ENCODE measurements at regions not wholly inside any gene's neighbourhood (a gene's known extent, or its start where the extent isn't known, plus 50 kb on each side); places are given as distances from the start of the nearest gene placed in this dataset.

DNA sequence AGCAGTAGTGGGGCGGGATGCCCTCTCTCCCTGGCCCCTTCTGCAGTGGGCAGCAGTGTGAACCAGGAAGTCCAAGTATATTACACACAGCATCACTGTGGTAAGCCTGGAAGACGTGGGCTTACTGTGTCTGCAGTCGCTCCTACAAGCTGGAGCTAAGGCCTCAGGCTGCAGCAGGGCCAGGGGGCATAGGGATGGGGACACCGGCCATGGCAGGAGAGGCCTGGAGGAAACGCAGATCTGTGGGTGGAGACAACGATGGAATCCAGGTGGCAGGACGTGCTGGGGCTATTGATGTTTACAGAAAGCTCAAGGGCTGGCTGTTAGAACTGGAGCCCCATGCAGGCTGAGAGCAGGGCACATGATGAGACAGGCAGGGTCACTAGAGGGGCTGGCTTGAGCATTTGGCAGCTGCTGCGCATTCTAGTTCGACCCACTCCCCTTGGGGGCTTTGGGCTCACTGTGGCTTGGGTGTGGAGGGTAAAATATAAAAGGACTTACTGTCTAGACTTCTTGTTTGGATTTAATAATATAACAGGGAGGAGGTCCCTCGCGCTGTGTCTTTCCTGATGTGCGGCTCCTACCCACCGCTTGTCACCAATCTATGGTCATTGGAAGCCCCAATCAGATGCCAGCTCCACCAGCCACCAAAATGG is 539.5 kb downstream of the TBC1D22A start:
- H3K27me3 ChIP-seq (ENCODE audit: insufficient read depth, low read length, poor library complexity, severe bottlenecking) = no peaks in the 10 kb centered on the region
- POLR2A ChIA-PET = no interaction called here
- peaks cover 0 to 4% (median 0%) of the 10 kb centered on the region in 5 donors for H3K9me3 Mint-ChIP-seq
- H3K4me3 ChIP-seq (ENCODE audit: low read length) = no peak overlapping the region
- no peaks in the 10 kb centered on the region for H3K36me3 Mint-ChIP-seq
- H3K4me1 Mint-ChIP-seq = no peaks in the 10 kb centered on the region
- CTCF ChIA-PET = no interaction called here
- peaks cover 0 to 3% of the 10 kb centered on the region in 2 donors for H3K27me3 Mint-ChIP-seq
- no peak overlapping the region for H3K4me3 Mint-ChIP-seq
- no peak overlapping the region for H3K27ac ChIP-seq (ENCODE audit: low read depth, low read length)
- H3K4me1 ChIP-seq (ENCODE audit: insufficient read depth, low read length) = no peaks in the 10 kb centered on the region
- H3K36me3 ChIP-seq (ENCODE audit: insufficient read depth, low read length) = no peaks in the 10 kb centered on the region
- no peaks in the 10 kb centered on the region for H3K9me3 ChIP-seq (ENCODE audit: low read length)
- DNase-seq = no peak
- H3K27ac Mint-ChIP-seq = no peak overlapping the region

DNA sequence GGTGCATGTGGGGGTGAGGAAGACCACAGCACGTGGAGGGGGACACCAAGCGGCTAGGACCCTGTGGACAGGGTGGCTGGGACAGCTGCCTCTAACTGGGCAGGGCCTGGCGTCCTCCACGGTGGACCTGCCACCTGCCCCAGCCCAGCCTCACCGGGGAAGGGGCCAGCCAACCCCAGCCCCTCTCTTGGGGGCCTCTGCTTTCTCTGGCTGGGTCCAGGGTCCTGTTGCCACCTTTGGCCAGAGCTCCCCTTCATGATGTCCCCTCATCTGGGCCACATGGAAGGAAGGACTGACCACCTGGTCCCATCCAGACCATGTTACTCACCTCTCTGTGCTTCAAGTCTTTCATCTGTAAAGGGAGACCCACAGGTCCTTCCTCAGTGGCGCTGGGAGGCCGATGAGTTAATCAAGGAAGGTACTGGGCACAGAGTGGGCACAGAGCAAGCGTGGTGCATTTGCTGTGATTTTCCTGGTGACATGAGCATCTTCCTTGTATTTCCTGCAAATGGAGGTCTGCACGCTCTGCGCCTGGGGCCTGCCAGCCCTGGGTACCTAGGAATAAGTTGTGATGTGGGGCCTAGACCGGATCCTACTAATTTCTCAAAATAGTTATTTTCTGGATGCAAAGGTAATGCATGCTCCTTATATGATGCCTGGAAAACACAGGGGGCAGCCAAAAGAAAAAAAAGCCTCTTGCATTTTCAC is 538.4 kb downstream of the TBC1D22A start:
- H3K4me1 ChIP-seq (ENCODE audit: insufficient read depth, low read length) = no peaks in the 10 kb centered on the region
- H3K4me3 ChIP-seq (ENCODE audit: low read length) = no peak overlapping the region
- no peaks in the 10 kb centered on the region for H3K9me3 ChIP-seq (ENCODE audit: low read length)
- Mint-ChIP-seq H3K27ac (no peak overlapping the region), H3K27me3 (peaks cover 0 to 3% of the 10 kb centered on the region in 2 donors), H3K9me3 (peaks cover 0 to 10% (median 0%) of the 10 kb centered on the region in 5 donors), H3K4me1 (no peaks in the 10 kb centered on the region), H3K36me3 (no peaks in the 10 kb centered on the region), H3K4me3 (no peak overlapping the region)
- ChIA-PET POLR2A (no interaction called here), CTCF (no interaction called here)
- no peak overlapping the region for H3K27ac ChIP-seq (ENCODE audit: low read depth, low read length)
- DNase-seq = no peak
- no peaks in the 10 kb centered on the region for H3K36me3 ChIP-seq (ENCODE audit: insufficient read depth, low read length)
- H3K27me3 ChIP-seq (ENCODE audit: insufficient read depth, low read length, poor library complexity, severe bottlenecking) = no peaks in the 10 kb centered on the region

DNA sequence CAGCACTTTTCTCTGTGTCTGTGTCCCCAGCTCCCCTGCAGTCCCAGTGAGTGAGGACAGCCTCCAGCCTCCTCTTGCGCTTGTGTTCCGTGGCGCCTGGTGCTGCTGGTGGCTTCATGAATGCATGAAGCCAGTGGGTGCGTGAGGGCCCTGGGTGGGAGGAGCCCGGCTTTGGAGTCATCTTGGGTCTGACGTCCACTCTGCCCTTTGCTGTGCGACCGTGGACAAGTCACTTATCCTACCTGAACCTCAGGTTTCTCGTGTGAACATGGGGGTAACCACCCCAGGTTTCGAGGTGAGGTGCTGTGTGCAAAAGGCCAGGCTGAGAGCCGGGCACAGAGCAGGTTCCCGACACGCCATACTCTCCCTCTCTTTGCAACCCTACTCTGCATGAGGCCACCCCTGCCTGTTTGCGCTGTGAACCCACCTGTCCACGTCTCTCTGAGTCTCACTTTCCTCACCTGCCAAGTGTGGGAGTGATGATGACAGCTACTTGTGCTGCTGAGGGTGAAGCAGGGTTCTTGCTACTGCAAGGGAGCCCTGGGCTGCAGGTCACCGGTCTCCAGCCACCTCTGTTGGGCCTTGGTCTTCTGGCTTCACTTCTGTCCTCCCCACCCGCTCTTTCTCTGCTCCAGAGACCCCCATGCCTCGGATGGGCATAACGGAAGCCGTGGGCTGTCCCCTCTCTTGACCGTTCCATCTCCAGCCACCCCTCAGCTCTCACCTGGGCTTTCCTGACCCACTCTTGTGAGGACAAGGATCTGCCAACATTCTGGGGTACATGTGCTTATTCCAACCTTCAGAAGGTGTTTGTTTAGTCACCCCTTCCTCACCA is 537.6 kb downstream of the TBC1D22A start:
- H3K4me1 ChIP-seq (ENCODE audit: insufficient read depth, low read length) = no peaks in the 10 kb centered on the region
- ChIA-PET POLR2A (no interaction called here), CTCF (no interaction called here)
- no peak overlapping the region for H3K4me3 ChIP-seq (ENCODE audit: low read length)
- no peak for DNase-seq
- H3K27ac ChIP-seq (ENCODE audit: low read depth, low read length) = no peak overlapping the region
- Mint-ChIP-seq H3K4me1 (no peaks in the 10 kb centered on the region), H3K4me3 (no peak overlapping the region), H3K27ac (no peak overlapping the region), H3K27me3 (peaks cover 1 to 3% of the 10 kb centered on the region in 2 donors), H3K36me3 (no peaks in the 10 kb centered on the region), H3K9me3 (peaks cover 0 to 10% (median 0%) of the 10 kb centered on the region in 5 donors)
- H3K9me3 ChIP-seq (ENCODE audit: low read length) = no peaks in the 10 kb centered on the region
- no peaks in the 10 kb centered on the region for H3K27me3 ChIP-seq (ENCODE audit: insufficient read depth, low read length, poor library complexity, severe bottlenecking)
- H3K36me3 ChIP-seq (ENCODE audit: insufficient read depth, low read length) = no peaks in the 10 kb centered on the region

DNA sequence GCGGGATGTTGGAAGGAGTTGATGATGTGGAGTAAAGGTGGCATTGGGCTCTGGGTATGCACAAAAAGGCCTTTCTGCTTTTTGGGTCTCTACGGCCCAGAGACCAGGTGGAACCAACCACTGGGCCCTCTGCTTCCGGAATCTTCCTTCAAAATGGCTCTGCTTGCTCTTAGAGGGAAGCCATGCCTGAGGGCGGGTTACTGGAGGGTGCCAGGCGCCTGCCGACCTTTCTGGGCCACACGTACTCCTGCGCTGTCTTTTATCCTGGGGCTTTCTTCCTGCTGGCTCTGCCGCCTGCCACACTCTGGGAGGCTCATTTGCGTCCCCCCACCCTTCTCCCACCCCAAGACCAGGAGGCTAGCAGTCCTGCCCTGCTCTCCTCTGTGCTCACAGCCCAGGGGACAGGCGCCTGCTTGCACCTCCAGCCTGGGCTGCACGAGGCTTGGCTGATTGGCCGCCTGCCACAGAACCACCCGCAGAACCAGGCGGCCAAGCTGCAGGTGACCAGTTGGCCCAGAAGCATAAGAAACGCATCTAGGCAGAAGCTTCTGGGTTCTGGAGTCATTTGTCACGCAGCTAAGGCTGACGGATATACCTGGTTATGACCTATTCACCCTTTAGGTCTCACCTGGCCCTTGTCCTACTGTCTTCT is 536.9 kb downstream of the TBC1D22A start:
- no peaks in the 10 kb centered on the region for H3K36me3 ChIP-seq (ENCODE audit: insufficient read depth, low read length)
- Mint-ChIP-seq H3K9me3 (peaks cover 0 to 10% (median 0%) of the 10 kb centered on the region in 5 donors), H3K4me3 (no peak overlapping the region), H3K36me3 (no peaks in the 10 kb centered on the region), H3K4me1 (no peaks in the 10 kb centered on the region), H3K27ac (no peak overlapping the region), H3K27me3 (peaks cover 0 to 2% of the 10 kb centered on the region in 2 donors)
- CTCF ChIA-PET = no interaction called here
- no peaks in the 10 kb centered on the region for H3K4me1 ChIP-seq (ENCODE audit: insufficient read depth, low read length)
- H3K9me3 ChIP-seq (ENCODE audit: low read length) = no peaks in the 10 kb centered on the region
- no peaks in the 10 kb centered on the region for H3K27me3 ChIP-seq (ENCODE audit: insufficient read depth, low read length, poor library complexity, severe bottlenecking)
- POLR2A ChIA-PET = no interaction called here
- no peak for DNase-seq
- H3K27ac ChIP-seq (ENCODE audit: low read depth, low read length) = no peak overlapping the region
- no peak overlapping the region for H3K4me3 ChIP-seq (ENCODE audit: low read length)

DNA sequence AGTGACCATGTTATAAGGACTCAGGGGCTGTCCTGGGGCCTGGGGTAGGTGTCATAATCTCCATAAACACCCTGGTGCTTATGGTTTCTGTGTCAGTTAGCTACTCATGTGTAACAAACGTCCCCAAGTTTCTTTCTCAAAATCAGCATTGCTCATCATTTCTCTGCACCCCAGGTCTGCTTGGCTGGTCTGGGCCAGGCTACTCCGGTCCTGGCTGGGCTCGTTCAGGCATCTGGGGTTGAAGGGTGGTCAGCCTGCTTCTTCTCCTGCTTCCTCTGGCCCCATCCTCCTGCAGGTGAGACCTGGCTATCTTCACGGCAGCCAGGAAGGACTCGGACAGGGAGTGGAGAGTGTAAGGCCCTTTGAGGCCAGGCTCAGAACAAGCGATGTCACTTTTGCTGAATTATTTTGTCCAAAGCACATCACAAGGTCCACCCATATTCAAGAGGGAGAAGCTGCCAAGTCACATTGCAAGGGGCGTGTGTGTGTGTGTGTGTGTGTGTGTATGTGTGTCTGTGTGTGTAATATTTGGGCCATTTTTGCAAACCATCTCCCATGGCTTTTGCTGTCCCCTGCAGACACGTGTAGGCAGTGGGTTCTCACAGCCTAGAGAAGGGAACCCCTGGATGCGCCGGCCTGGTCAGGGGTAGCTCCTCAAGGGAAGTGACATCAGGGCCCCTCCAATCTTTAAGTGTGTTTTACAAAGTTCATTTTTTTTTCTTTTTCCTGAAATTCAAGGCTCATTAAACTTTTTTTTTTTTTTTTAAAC is 535.8 kb downstream of the TBC1D22A start:
- H3K36me3 Mint-ChIP-seq = no peaks in the 10 kb centered on the region
- no peak for DNase-seq
- CTCF ChIA-PET = no interaction called here

DNA sequence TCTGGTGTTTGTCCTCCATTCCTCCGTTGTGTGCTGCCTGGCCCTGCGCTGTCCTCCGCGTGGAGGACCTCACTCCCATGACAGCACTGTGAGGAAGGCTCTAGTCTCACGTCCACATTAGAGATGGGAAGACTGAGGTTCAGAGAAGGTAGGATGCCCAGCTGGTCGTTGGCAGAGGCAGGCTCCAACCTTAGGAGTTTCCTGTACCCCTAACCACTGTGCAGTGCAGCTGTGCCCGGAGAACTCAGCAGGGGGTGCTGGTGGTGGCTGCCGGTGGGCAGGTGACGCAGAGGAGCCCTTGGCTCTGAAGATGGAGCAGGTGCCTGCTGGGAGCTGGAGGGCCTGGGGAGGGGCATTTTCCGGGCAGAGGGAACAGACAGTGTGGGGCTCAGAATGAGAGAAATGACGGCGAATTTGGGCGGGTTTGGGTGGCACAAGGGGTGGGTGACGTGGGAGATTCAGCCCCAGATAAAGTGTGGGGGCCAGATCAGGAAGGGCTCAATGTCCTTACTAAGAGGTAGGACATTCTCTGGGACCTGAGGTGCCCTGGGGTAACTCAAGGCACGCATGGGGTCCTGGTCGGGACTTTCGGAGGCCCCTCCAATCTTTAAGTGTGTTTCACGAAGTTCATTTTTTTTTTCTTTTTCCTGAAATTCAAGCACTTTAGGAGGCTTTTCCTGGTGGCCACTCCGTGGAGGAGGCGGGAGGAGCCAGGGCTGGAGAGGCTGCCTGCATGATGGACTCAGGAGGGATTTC is 535.0 kb downstream of the TBC1D22A start:
- no peak overlapping the region for H3K4me3 Mint-ChIP-seq
- no peaks in the 10 kb centered on the region for H3K4me1 ChIP-seq (ENCODE audit: insufficient read depth, low read length)
- H3K9me3 ChIP-seq (ENCODE audit: low read length) = no peaks in the 10 kb centered on the region
- ChIA-PET CTCF (no interaction called here), POLR2A (no interaction called here)
- no peaks in the 10 kb centered on the region for H3K36me3 Mint-ChIP-seq
- peaks cover 5 to 6% of the 10 kb centered on the region in 2 donors for H3K27me3 Mint-ChIP-seq
- H3K36me3 ChIP-seq (ENCODE audit: insufficient read depth, low read length) = no peaks in the 10 kb centered on the region
- H3K4me3 ChIP-seq (ENCODE audit: low read length) = no peak overlapping the region
- no peak overlapping the region for H3K27ac Mint-ChIP-seq
- no peaks in the 10 kb centered on the region for H3K27me3 ChIP-seq (ENCODE audit: insufficient read depth, low read length, poor library complexity, severe bottlenecking)
- peaks cover 0 to 10% (median 0%) of the 10 kb centered on the region in 5 donors for H3K9me3 Mint-ChIP-seq
- no peaks in the 10 kb centered on the region for H3K4me1 Mint-ChIP-seq
- H3K27ac ChIP-seq (ENCODE audit: low read depth, low read length) = no peak overlapping the region
- DNase-seq = no peak

More for the DNA sequence above, 535.8 kb downstream of the TBC1D22A start:
- H3K36me3 ChIP-seq (ENCODE audit: insufficient read depth, low read length) = no peaks in the 10 kb centered on the region
- peaks cover 4 to 5% of the 10 kb centered on the region in 2 donors for H3K27me3 Mint-ChIP-seq
- H3K4me1 Mint-ChIP-seq = no peaks in the 10 kb centered on the region
- H3K27ac Mint-ChIP-seq = peak overlapping the region in 1 of 8 donors; percentile 50
- H3K27me3 ChIP-seq (ENCODE audit: insufficient read depth, low read length, poor library complexity, severe bottlenecking) = no peaks in the 10 kb centered on the region
- POLR2A ChIA-PET = no interaction called here
- no peak overlapping the region for H3K4me3 Mint-ChIP-seq
- no peak overlapping the region for H3K4me3 ChIP-seq (ENCODE audit: low read length)
- H3K4me1 ChIP-seq (ENCODE audit: insufficient read depth, low read length) = no peaks in the 10 kb centered on the region
- H3K27ac ChIP-seq (ENCODE audit: low read depth, low read length) = no peak overlapping the region
- no peaks in the 10 kb centered on the region for H3K9me3 ChIP-seq (ENCODE audit: low read length)
- peaks cover 0 to 10% (median 0%) of the 10 kb centered on the region in 5 donors for H3K9me3 Mint-ChIP-seq

Data from CD8-positive, alpha-beta memory T cell (primary cell).